Stimulated activated CD8-positive, alpha-beta memory T cell treated with anti-CD3 and anti-CD28 coated beads, Interleukin-2, amount 100 ng/mL, for 1 hour (primary cell): ENCODE measurements at regions not wholly inside any gene's neighbourhood (a gene's known extent, or its start where the extent isn't known, plus 50 kb on each side); places are given as distances from the start of the nearest gene placed in this dataset.
"Not testable (repeated sequence)": the region's sequence is repeated elsewhere in the genome, so short reads cannot be mapped to it uniquely, and the experiment has no call there.

Experiments
- DNase-seq, 2 donors: peaks; one replicate each; pipeline ENCODE4 v3.0.0-alpha.2; 2020; ENCODE audit warnings: low read depth in 2 of 2

DNA sequence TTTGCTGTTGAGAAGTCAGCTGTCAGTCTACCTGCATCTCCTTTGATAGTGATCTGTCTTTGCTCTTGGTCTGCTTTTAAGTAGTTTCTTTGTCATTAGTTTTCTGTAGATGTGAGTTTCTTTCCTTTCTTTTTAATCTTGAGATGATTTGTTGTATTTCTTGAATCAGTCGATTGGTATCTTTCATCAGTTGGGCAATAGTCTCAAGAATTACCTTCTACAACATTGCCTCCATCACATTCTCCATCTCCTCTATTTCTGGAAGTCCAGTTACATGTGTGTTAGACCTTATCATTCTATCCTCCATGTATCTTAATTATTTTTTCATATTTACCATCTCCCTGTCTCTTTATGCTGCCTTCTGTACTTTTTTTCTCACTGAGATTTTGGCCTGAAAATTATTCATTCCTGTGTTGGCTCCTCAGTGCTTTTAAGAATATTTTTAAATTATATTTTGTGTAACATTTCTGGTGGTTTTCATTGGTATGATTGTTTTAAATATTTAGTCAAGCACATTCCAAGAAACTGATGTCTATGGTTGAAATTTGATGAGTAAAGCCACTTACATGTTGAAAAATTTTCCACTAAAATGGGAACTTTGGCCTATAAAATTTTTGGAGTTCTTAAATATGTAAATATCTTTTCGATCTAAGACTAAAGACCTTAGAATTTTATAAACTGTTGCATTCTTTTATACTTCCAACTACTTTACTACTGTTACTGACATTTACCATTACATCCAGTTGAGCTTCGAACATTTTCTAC lies 239.5 kb upstream of the MGAT5 start:
- DNase-seq = no peak

DNA sequence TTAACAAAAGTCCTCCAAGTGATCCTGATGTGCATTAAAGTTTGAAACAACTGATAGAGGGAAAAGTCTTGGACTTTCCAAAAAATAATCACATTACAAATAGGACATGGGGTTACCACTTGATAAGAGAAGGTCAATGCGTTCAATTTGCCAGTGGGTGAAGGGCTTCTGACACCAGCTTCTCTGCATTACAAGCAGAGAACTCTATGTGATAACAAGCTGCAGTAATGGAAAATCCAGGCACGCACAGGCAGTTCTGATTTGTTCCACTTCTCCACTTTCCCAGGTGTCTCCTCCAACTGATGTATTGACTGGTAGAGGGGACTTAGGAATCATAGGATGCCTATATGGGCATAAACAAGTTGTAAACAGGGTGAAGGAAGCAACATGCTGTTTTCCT lies 234.0 kb upstream of the MGAT5 start:
- no peak for DNase-seq

DNA sequence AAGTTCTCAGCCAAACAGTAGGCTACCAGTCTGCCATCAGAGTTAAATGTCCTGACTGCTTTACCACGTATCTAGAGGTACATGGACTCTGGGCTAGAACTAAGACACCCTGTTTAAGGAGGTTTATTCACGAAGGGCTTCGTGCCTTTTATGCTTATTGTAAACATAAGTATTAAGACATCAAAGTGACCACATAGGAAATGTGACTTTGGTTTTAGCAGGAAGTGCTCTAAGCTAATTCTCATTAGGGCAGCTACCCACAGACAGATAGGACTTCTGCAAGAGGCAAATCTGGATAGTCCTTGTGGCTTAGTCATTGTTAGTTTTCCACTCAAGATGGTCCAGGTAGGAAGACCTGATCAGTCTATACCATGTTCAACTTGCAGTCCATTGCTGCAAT lies 233.3 kb upstream of the MGAT5 start:
- DNase-seq = no peak

- no peak for DNase-seq
Measured at GRCh38 chr2:134021830-134022524, 231.9 kb upstream of the MGAT5 start.

DNA sequence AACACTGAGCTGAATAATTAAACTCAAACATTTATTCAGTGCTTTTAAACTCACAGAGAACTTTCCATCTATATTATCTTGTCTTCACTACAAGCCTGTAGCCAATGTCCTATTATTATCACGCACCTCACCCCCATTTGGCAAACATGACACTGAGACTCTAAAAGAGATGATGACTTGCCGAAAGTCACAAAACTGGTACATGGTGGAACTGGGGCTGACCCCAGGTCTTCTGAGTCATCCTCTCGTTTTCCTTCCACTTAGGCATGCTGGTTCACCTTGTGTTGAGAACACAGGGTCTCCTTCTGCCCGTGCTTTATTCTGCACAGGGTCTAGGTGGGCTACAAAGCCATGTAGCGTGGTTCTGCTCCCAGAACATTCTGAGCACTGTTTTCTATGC lies 230.0 kb upstream of the MGAT5 start:
- DNase-seq = no peak

- no peak for DNase-seq
Measured at GRCh38 chr2:134027980-134028379, 225.9 kb upstream of the MGAT5 start.

DNA sequence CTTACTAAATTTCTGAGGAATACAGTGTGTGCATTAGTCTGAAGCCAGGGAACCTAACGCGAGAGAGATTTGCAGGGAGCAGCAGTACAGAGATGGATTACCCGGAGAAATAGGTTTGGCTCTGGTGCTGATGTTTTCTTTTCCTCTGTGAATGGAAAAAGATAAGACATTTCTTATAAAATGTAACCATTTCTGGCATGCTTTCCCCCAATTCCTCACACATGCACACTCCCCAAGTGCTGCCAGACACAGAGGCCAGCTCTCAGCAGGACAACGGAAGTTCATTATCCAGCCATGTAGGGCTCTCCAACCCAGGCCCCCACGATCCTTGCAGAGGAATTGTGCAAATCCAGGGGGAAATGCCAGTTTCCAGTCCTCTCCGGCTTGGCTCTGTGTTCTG lies 224.5 kb upstream of the MGAT5 start:
- DNase-seq = no peak

DNA sequence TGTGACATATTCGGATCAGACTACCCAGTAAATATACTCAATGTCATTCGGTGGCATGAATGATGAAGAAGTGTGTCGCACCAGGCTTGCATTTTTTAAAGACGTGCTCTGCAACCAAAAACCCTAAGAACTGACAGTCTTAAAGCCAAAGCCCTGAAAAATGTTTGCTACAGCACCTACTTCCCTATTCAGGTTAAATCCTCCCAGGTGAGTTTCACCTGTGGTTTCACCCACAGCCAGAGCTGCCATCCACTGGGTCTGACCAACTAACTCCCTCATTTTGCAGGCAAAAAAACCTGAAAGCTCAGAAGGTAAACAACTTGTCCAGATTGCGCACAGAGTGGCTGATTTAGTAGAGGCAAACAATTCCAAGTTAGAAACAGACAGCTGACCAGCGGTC lies 222.3 kb upstream of the MGAT5 start:
- no peak for DNase-seq

DNA sequence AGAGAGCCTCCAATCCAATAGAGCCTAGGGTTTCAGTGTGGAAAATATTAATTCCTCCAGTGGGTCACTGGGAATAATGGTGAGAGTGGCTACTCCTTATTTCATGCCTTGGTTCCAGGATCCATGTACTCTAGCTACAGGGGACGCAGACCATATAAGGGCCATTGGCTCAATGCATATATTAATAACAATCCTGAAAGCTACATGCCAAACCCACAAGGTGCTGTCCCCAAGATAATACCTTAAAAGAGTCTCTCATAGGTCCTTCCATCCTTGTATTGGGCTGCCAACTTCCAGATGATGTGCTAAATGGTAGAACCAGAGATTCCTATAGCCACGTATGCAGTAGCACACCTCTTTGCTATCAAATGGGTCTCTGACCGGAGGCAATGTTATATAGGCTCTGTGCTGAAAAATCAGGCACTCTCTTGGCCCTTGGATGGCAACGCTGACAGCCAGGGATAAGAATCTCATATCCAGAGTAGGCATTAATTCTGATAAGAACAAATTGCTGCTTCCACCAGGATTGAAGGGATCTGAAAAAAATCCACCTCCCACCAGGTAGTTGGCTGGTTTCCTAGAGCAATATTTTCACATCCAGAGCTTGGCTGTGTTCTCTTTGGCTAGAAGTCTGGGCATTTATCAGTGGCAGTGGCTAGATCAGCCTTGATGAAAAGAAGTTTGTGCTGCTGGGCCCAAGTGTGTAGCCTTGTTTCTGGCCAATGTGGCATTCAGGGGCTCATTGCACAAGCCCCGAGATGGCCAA lies 218.1 kb upstream of the MGAT5 start:
- DNase-seq = no peak

DNA sequence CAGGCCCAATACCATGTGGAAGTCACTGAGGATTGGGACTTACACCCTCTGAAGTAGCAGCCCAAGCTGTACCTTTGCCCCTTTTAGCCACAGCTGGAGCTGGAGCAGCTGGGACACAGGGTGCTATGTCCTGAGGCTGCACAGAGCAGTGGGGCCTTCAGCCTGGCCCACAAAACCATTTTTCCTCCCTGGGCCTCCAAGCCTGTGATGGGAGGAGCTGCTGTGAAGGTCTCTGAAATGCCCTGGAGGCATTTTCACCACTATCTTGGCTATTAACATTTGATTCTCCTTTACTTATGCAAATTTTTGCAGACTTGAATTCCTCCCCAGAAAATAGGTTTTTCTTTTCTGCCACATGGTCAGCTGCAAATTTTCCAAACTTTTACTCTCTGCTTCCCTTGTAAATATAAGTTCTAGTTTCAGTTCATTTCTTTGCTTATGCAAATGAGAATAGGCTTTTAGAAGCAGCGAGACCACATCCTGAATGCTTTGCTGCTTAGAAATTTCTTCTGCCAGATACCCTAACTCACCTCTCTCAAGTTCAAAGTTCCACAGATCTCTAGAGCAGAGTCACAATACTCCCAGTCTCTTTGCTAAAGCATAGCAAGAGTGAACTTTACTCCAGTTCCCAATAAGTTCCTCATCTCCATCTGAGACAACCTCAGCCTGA lies 213.8 kb upstream of the MGAT5 start:
- DNase-seq = no peak

GRCh38 chr2:134040626-134041172 lies 213.2 kb upstream of the MGAT5 start:
- not testable (repeated sequence) for DNase-seq

- no peak for DNase-seq
Measured at GRCh38 chr2:134041877-134042276, 212.0 kb upstream of the MGAT5 start.

GRCh38 chr2:134043028-134043427 lies 210.8 kb upstream of the MGAT5 start:
- not testable (repeated sequence) for DNase-seq

DNA sequence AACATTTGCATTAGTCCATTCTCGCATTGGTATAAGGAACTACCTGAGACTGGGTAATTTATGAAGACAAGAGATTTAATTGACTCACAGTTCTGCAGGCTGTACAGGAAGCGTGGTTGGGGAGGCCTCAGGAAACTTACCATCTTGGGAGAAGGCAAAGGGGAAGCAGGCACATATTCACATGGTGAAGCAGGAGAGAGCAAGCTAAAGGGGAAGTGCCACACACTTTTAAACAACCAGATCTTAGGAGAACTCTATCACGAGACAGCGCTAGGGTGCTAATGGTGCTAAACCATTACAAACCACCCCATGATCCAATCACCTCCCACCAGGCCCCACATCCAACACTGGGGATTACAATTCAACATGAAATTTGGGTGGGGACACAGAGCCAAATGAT lies 201.7 kb upstream of the MGAT5 start:
- DNase-seq = no peak

- no peak for DNase-seq
Measured at GRCh38 chr2:134056173-134056572, 197.7 kb upstream of the MGAT5 start.

DNA sequence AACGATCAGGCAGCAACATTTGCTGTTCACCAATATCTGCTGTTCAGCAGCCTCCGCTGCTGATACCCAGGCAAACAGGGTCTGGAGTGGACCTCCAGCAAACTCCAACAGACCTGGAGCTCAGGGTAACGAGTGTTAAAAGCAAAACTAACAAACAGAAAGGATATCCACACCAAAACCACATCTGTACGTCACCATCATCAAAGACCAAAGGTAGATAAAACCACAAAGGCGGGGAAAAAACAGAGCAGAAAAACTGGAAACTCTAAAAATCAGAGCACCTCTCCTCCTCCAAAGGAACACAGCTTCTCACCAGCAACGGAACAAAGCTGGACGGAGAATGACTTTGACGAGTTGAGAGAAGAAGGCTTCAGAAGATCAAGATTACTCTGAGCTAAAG lies 192.8 kb upstream of the MGAT5 start:
- DNase-seq = not testable (repeated sequence)

DNA sequence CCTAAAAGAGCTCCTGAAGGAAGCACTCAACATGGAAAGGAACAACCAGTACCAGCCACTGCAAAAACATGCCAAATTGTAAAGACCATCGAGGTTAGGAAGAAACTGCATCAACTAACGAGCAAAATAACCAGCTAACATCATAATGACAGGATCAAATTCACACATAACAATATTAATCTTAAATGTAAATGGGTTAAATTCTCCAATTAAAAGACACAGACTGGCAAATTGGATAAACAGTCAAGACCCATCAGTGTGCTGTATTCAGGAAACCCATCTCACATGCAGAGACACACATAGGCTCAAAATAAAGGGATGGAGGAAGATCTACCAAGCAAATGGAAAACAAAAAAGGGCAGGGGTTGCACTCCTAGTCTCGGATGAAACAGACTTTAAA lies 191.6 kb upstream of the MGAT5 start:
- DNase-seq = not testable (repeated sequence)

DNA sequence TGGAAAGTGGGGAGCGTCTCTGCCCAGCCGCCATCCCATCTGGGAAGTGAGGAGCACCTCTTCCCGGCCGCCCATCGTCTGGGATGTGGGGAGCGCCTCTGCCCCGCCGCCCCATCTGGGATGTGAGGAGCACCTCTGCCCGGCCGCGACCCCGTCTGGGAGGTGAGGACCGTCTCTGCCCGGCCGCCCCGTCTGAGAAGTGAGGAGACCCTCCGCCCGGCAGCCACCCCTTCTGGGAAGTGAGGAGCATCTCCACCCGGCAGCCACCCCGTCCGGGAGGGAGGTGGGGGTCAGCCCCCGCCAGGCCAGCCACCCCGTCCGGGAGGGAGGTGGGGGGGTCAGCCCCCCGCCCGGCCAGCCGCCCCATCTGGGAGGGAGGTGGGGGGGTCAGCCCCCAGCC lies 190.0 kb upstream of the MGAT5 start:
- not testable (repeated sequence) for DNase-seq

- DNase-seq = no peak
Measured at GRCh38 chr2:134070281-134070741, 183.6 kb upstream of the MGAT5 start.

- DNase-seq = no peak
Measured at GRCh38 chr2:134072341-134072740, 181.5 kb upstream of the MGAT5 start.

GRCh38 chr2:134073023-134073422 lies 180.8 kb upstream of the MGAT5 start:
- DNase-seq = no peak

- DNase-seq = no peak
Measured at GRCh38 chr2:134074619-134075018, 179.3 kb upstream of the MGAT5 start.
